ENCODE measurements at regions not wholly inside any gene's neighbourhood (a gene's known extent, or its start where the extent isn't known, plus 50 kb on each side); places are given as distances from the start of the nearest gene placed in this dataset.

- Histone ChIP-seq H3K27ac (ENCODE audit: low read depth, low read length) (no peak overlapping the region), H3K36me3 (ENCODE audit: control insufficient read depth, insufficient read depth, low read length) (no peaks in the 10 kb centered on the region), H3K27me3 (ENCODE audit: control insufficient read depth, insufficient read depth, low read length) (no peaks in the 10 kb centered on the region), H3K9me3 (ENCODE audit: control insufficient read depth, insufficient read depth, low read length) (no peaks in the 10 kb centered on the region), H3K4me3 (ENCODE audit: low read depth, low read length) (no peak overlapping the region), H3K4me1 (ENCODE audit: control insufficient read depth, insufficient read depth, low read length) (no peaks in the 10 kb centered on the region)
- 0% methylated on average over 1 of the region's 3 CpGs for WGBS (ENCODE audit: insufficient coverage)
- peak in 2 of 6 donors; percentile 16 to 71 for DNase-seq (ENCODE audit: low read depth in 4 of 6, low spot score in 6 of 6)
Observed at GRCh38 chr4:33296876-33297455, 2576.8 kb downstream of the PCDH7 start.

GRCh38 chr4:33302321-33302720 lies 2582.2 kb downstream of the PCDH7 start:
- no CpG with 5 or more reads among the region's 2 CpGs for WGBS (ENCODE audit: insufficient coverage)
- no peaks in the 10 kb centered on the region for H3K27me3 ChIP-seq (ENCODE audit: control insufficient read depth, insufficient read depth, low read length)
- DNase-seq (ENCODE audit: low read depth in 4 of 6, low spot score in 6 of 6), result peak in 2 of 6 donors; percentile 20 to 27
- H3K9me3 ChIP-seq (ENCODE audit: control insufficient read depth, insufficient read depth, low read length), result no peaks in the 10 kb centered on the region
- no peaks in the 10 kb centered on the region for H3K36me3 ChIP-seq (ENCODE audit: control insufficient read depth, insufficient read depth, low read length)
- no peak overlapping the region for H3K27ac ChIP-seq (ENCODE audit: low read depth, low read length)
- H3K4me3 ChIP-seq (ENCODE audit: low read depth, low read length), result no peak overlapping the region
- H3K4me1 ChIP-seq (ENCODE audit: control insufficient read depth, insufficient read depth, low read length), result no peaks in the 10 kb centered on the region

GRCh38 chr4:33306131-33306530 lies 2586.0 kb downstream of the PCDH7 start:
- Histone ChIP-seq H3K27me3 (ENCODE audit: control insufficient read depth, insufficient read depth, low read length) (no peaks in the 10 kb centered on the region), H3K9me3 (ENCODE audit: control insufficient read depth, insufficient read depth, low read length) (no peaks in the 10 kb centered on the region), H3K4me3 (ENCODE audit: low read depth, low read length) (no peak overlapping the region), H3K4me1 (ENCODE audit: control insufficient read depth, insufficient read depth, low read length) (no peaks in the 10 kb centered on the region), H3K36me3 (ENCODE audit: control insufficient read depth, insufficient read depth, low read length) (no peaks in the 10 kb centered on the region), H3K27ac (ENCODE audit: low read depth, low read length) (no peak overlapping the region)
- WGBS (ENCODE audit: insufficient coverage), result 100% methylated on average over 1 of the region's 2 CpGs
- DNase-seq (ENCODE audit: low read depth in 4 of 6, low spot score in 6 of 6), result no peak

GRCh38 chr4:33316033-33316432 lies 2595.9 kb downstream of the PCDH7 start:
- no peaks in the 10 kb centered on the region for H3K4me1 ChIP-seq (ENCODE audit: control insufficient read depth, insufficient read depth, low read length)
- 100% methylated on average over 1 of the region's 2 CpGs for WGBS (ENCODE audit: insufficient coverage)
- H3K36me3 ChIP-seq (ENCODE audit: control insufficient read depth, insufficient read depth, low read length), result no peaks in the 10 kb centered on the region

GRCh38 chr4:33316578-33316977 lies 2596.4 kb downstream of the PCDH7 start:
- H3K4me1 ChIP-seq (ENCODE audit: control insufficient read depth, insufficient read depth, low read length), result no peaks in the 10 kb centered on the region
- no peaks in the 10 kb centered on the region for H3K27me3 ChIP-seq (ENCODE audit: control insufficient read depth, insufficient read depth, low read length)
- H3K4me3 ChIP-seq (ENCODE audit: low read depth, low read length), result no peak overlapping the region
- no peaks in the 10 kb centered on the region for H3K36me3 ChIP-seq (ENCODE audit: control insufficient read depth, insufficient read depth, low read length)
- DNase-seq (ENCODE audit: low read depth in 4 of 6, low spot score in 6 of 6), result no peak
- H3K27ac ChIP-seq (ENCODE audit: low read depth, low read length), result no peak overlapping the region
- H3K9me3 ChIP-seq (ENCODE audit: control insufficient read depth, insufficient read depth, low read length), result peaks cover 4% of the 10 kb centered on the region
- 97% methylated on average over 3 of the region's 3 CpGs for WGBS (ENCODE audit: insufficient coverage)

More at GRCh38 chr4:33316033-33316432, 2595.9 kb downstream of the PCDH7 start:
- Histone ChIP-seq H3K4me3 (ENCODE audit: low read depth, low read length) (no peak overlapping the region), H3K27ac (ENCODE audit: low read depth, low read length) (no peak overlapping the region), H3K27me3 (ENCODE audit: control insufficient read depth, insufficient read depth, low read length) (no peaks in the 10 kb centered on the region), H3K9me3 (ENCODE audit: control insufficient read depth, insufficient read depth, low read length) (peaks cover 4% of the 10 kb centered on the region)
- no peak for DNase-seq (ENCODE audit: low read depth in 4 of 6, low spot score in 6 of 6)

- no peaks in the 10 kb centered on the region for H3K36me3 ChIP-seq (ENCODE audit: control insufficient read depth, insufficient read depth, low read length)
- H3K27ac ChIP-seq (ENCODE audit: low read depth, low read length), result no peak overlapping the region
- no peaks in the 10 kb centered on the region for H3K27me3 ChIP-seq (ENCODE audit: control insufficient read depth, insufficient read depth, low read length)
- no peak for DNase-seq (ENCODE audit: low read depth in 4 of 6, low spot score in 6 of 6)
- no peaks in the 10 kb centered on the region for H3K9me3 ChIP-seq (ENCODE audit: control insufficient read depth, insufficient read depth, low read length)
- no peaks in the 10 kb centered on the region for H3K4me1 ChIP-seq (ENCODE audit: control insufficient read depth, insufficient read depth, low read length)
- H3K4me3 ChIP-seq (ENCODE audit: low read depth, low read length), result no peak overlapping the region
- WGBS (ENCODE audit: insufficient coverage), result no CpG with 5 or more reads among the region's 1 CpG
Observed at GRCh38 chr4:33323393-33323792, 2603.2 kb downstream of the PCDH7 start.

- Histone ChIP-seq H3K4me3 (ENCODE audit: low read depth, low read length) (no peak overlapping the region), H3K27me3 (ENCODE audit: control insufficient read depth, insufficient read depth, low read length) (no peaks in the 10 kb centered on the region), H3K9me3 (ENCODE audit: control insufficient read depth, insufficient read depth, low read length) (no peaks in the 10 kb centered on the region), H3K36me3 (ENCODE audit: control insufficient read depth, insufficient read depth, low read length) (no peaks in the 10 kb centered on the region), H3K4me1 (ENCODE audit: control insufficient read depth, insufficient read depth, low read length) (no peaks in the 10 kb centered on the region), H3K27ac (ENCODE audit: low read depth, low read length) (no peak overlapping the region)
- DNase-seq (ENCODE audit: low read depth in 4 of 6, low spot score in 6 of 6), result no peak
- 80% methylated on average over 1 of the region's 2 CpGs for WGBS (ENCODE audit: insufficient coverage)
Observed at GRCh38 chr4:33334416-33334815, 2614.2 kb downstream of the PCDH7 start.

DNA sequence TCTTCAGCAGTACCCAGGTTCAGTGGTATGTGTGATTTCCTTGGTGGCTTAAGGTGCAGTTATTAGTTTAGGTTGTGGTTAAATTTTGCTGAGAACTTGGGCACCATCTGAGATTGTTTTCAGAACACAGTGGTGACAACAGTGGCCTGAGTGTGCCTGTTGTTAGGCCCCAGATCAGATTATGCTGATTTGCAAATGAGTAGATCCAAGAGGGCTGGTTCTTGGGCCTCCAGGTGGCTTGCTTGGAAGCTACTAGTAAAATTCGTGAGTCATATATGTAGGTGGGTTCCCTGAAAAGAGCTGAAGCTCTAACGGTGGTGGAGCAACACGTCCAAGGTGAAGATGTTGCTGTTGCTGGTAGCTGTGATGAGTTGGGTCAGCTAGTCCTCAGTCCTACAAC lies 2619.6 kb downstream of the PCDH7 start:
- 70% methylated on average over 1 of the region's 3 CpGs for WGBS (ENCODE audit: insufficient coverage)

GRCh38 chr4:33340168-33340567 lies 2620.0 kb downstream of the PCDH7 start:
- 82% methylated on average over 5 of the region's 5 CpGs for WGBS (ENCODE audit: insufficient coverage)
- no peaks in the 10 kb centered on the region for H3K4me1 ChIP-seq (ENCODE audit: control insufficient read depth, insufficient read depth, low read length)

More for the DNA sequence above, 2619.6 kb downstream of the PCDH7 start:
- H3K4me3 ChIP-seq (ENCODE audit: low read depth, low read length), result no peak overlapping the region
- no peak overlapping the region for H3K27ac ChIP-seq (ENCODE audit: low read depth, low read length)
- no peaks in the 10 kb centered on the region for H3K4me1 ChIP-seq (ENCODE audit: control insufficient read depth, insufficient read depth, low read length)
- no peaks in the 10 kb centered on the region for H3K27me3 ChIP-seq (ENCODE audit: control insufficient read depth, insufficient read depth, low read length)
- H3K9me3 ChIP-seq (ENCODE audit: control insufficient read depth, insufficient read depth, low read length), result peaks cover 2% of the 10 kb centered on the region
- H3K36me3 ChIP-seq (ENCODE audit: control insufficient read depth, insufficient read depth, low read length), result no peaks in the 10 kb centered on the region
- no peak for DNase-seq (ENCODE audit: low read depth in 4 of 6, low spot score in 6 of 6)

GRCh38 chr4:33349376-33349775 lies 2629.2 kb downstream of the PCDH7 start:
- peak in 2 of 6 donors; percentile 50 to 95 for DNase-seq (ENCODE audit: low read depth in 4 of 6, low spot score in 6 of 6)
- Histone ChIP-seq H3K4me1 (ENCODE audit: control insufficient read depth, insufficient read depth, low read length) (no peaks in the 10 kb centered on the region), H3K27me3 (ENCODE audit: control insufficient read depth, insufficient read depth, low read length) (no peaks in the 10 kb centered on the region), H3K9me3 (ENCODE audit: control insufficient read depth, insufficient read depth, low read length) (no peaks in the 10 kb centered on the region), H3K27ac (ENCODE audit: low read depth, low read length) (no peak overlapping the region), H3K4me3 (ENCODE audit: low read depth, low read length) (no peak overlapping the region), H3K36me3 (ENCODE audit: control insufficient read depth, insufficient read depth, low read length) (no peaks in the 10 kb centered on the region)
- WGBS (ENCODE audit: insufficient coverage), result no CpG with 5 or more reads among the region's 1 CpG

More at GRCh38 chr4:33340168-33340567, 2620.0 kb downstream of the PCDH7 start:
- Histone ChIP-seq H3K4me3 (ENCODE audit: low read depth, low read length) (no peak overlapping the region), H3K27ac (ENCODE audit: low read depth, low read length) (no peak overlapping the region), H3K36me3 (ENCODE audit: control insufficient read depth, insufficient read depth, low read length) (no peaks in the 10 kb centered on the region), H3K9me3 (ENCODE audit: control insufficient read depth, insufficient read depth, low read length) (peaks cover 2% of the 10 kb centered on the region), H3K27me3 (ENCODE audit: control insufficient read depth, insufficient read depth, low read length) (no peaks in the 10 kb centered on the region)
- DNase-seq (ENCODE audit: low read depth in 4 of 6, low spot score in 6 of 6), result no peak
